ENCODE measurements at regions not wholly inside any gene's neighbourhood (a gene's known extent, or its start where the extent isn't known, plus 50 kb on each side); places are given as distances from the start of the nearest gene placed in this dataset.

GRCh38 chr12:107491856-107492255 is 193.7 kb upstream of the PWP1 start:
- TF ChIP-seq CTCF (IDR thresholded peaks at IDR 0.05 in 4 of 5, conservative IDR thresholded peaks at IDR 0.05 in 1 of 5) (no peak), POLR2A (IDR thresholded peaks at IDR 0.05) (no peak)

Measured in gastrocnemius medialis (tissue), 4 donors.